ENCODE measurements at regions not wholly inside any gene's neighbourhood (a gene's known extent, or its start where the extent isn't known, plus 50 kb on each side); places are given as distances from the start of the nearest gene placed in this dataset.

DNA sequence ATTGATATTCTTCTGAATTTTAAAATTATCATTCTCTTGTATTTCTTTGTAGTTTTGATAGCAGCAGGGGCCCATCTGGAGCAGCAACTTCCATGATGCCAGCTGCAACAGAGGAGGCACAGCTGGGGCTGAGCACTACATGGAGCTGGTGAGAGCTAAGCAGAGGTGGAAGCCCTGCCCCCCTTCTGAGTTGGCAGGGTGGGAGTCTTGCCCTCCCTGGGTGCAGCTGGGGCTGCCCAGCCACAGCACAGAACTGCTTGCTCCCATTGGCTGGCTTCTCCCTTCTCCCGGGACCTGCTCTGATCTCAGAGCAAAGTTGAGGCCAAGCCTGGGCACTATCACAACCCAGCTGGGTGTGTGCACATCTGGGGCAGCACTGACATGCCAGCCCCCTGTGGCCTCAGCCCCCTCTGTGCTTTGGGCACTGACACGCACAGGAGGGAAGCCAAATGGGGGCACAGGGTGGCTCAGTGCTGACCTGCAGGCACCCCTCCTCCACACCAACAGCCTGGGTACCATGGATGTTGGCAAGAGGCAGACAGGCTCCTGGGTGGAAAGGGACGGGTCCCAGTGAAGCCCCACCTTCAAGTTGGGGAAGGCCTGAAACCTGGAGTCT lies 69.1 kb upstream of the EYA4 start:
- TF ChIP-seq, protein P1, sequence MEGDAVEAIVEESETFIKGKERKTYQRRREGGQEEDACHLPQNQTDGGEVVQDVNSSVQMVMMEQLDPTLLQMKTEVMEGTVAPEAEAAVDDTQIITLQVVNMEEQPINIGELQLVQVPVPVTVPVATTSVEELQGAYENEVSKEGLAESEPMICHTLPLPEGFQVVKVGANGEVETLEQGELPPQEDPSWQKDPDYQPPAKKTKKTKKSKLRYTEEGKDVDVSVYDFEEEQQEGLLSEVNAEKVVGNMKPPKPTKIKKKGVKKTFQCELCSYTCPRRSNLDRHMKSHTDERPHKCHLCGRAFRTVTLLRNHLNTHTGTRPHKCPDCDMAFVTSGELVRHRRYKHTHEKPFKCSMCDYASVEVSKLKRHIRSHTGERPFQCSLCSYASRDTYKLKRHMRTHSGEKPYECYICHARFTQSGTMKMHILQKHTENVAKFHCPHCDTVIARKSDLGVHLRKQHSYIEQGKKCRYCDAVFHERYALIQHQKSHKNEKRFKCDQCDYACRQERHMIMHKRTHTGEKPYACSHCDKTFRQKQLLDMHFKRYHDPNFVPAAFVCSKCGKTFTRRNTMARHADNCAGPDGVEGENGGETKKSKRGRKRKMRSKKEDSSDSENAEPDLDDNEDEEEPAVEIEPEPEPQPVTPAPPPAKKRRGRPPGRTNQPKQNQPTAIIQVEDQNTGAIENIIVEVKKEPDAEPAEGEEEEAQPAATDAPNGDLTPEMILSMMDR (IDR thresholded peaks at IDR 0.05), result no peak
- no peak for TF ChIP-seq POLR2A (IDR thresholded peaks at IDR 0.05)

Measured in prostate gland (tissue), 2 donors.